Putamen (tissue), 1 donor: ENCODE measurements at regions not wholly inside any gene's neighbourhood (a gene's known extent, or its start where the extent isn't known, plus 50 kb on each side); places are given as distances from the start of the nearest gene placed in this dataset.

Experiments used
- DNase-seq: peaks from one replicate; pipeline ENCODE4 v3.0.0-alpha.2; 2016; ENCODE audit warnings: low spot score

DNA sequence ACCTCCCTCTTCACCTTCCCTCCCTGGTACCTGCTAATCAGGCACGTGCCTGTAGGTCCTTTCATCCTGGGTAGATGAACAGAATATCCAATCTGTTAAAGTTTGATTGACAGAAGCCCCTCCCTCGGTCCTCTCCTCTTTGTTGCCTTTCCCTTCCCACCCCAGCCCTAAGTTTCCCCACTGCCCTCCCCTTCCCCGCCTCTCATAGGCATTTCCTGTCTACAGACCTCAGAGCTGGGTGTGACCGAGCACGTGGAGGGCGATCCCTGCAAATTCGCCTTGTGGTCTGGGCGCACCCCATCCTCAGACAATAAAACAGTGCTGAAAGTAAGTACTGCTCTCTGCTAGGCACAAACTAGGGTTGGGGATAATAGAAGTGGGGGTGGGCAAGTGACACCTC, 239.2 kb upstream of the UMPS start:
- no peak for DNase-seq

DNA sequence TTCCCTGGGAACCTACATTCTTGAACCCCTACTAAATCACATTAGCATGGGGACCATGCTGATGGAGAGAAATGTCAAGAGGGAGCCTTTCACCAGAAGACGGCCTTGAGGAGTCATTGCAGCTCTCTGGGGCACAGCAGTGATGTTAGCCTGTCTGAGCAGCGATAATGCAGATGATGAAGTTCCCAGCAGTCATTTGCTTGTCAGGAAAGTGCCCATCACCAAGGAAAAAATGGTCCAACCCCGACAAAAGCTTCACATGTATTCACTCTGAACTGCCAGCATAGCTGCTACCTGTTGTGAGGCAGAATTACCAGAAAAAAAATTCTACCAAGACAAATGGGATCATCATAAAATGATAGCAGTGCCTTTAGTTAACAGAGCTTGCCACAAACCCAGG, 238.4 kb upstream of the UMPS start:
- DNase-seq: no peak

DNA sequence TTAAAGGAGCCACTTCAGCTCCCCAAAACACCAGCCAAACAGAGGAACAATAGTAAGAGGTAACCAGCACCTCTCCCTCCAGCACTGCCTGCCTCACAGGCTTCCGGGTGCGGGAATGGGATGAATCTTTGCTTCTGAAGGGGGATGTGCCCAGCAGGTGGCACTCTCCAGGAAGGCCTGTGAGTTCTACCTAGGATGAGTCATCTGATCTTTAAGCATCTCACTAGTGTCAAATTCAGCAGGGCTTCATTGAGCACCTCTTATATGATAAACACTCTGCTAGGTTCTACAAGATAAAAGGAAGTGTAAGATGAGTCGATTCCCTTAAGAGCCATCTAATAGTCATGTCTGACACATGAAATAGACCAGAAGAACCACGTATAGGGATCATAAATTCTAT, 237.4 kb upstream of the UMPS start:
- DNase-seq: peak; percentile 60

DNA sequence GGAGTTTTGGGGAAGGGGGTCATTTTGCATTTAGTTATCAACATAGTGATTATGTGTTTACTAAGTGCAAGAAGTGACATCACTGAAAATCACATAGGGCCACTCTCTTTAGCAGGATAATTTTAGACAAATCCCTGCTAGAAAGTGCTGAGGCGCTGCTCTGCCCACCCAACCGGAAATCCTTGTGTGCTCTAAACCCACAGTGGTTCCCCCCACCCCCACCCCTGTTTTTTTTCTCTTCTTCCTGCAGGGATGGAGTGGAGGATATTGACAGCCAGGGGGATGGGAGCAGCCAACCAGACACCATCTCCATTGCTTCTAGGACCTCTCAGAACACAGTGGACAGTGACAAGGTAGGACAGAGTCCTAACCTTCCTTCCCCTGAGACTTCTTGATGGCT, 234.2 kb upstream of the UMPS start:
- no peak for DNase-seq

DNA sequence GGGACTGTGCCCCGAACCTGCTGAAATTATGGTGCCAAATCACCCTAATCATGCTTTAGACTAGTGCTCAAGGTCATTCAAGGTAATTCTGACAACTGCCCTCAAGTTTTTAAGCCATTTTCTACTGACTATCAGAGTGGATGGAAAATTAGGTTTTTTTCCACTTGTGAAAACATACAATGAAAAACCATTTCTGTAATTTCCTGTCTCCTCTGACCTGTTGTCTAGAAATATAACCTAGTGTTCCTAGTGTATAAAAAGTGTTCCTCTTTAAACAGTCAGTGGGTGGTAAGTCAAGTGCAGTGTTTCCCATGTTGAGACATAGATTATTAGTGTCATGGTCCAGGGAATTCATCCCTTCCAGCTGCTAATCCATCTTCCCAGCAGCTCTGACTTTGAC, 232.8 kb upstream of the UMPS start:
- DNase-seq: no peak

DNA sequence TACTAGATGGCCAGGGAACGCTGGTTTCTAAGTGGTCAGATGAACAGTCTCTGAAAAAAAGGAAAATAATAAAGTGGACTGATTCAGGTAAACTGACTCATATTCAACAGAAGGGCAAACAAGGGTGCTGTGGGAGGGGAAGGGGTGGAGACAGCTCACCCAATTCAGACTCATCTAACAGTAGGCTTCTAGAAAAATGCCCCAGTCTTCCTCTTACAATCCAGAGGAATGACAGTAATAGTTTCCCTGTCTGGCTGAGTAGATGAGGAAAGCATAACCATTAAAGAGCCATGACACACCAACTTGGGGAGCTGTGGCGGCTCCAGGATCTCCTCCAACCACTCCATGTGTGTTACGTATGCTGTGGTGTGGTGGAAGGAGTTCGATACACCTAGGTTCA, 231.4 kb upstream of the UMPS start:
- no peak for DNase-seq

DNA sequence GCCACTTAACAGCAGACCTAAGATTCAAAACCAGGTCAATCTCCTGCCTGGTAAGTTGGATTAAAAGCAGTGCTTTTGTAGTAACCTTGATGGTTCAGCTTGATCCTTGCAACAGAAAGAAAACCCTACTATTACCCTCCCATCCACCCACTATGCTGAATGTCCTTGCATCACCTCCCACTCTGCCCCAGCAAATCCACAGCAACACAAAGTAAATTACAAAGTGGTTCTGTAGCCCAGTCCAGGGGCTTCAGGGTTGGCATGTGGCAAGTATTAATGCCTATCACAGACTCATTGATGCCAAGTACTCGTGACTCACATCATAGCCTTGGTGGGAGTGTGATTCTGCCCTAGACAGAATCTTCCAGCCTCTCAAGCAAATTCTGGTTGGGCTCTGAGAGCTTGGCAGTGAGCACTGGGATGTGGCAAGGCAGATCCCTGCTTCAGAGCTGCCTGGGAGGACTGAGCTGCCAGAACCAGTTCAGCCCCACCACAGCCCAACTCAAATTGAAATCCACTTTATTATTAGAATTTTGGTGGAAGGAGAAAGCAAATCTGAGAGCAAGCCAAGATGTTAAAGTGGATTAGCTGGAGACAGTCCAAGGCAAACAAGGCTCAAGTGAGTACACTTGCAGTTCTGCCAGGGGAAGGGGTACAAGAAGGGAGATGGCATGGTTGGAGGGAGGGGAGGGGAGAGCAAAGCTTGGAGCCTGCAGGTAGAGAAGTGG, 225.8 kb upstream of the UMPS start:
- DNase-seq: no peak

DNA sequence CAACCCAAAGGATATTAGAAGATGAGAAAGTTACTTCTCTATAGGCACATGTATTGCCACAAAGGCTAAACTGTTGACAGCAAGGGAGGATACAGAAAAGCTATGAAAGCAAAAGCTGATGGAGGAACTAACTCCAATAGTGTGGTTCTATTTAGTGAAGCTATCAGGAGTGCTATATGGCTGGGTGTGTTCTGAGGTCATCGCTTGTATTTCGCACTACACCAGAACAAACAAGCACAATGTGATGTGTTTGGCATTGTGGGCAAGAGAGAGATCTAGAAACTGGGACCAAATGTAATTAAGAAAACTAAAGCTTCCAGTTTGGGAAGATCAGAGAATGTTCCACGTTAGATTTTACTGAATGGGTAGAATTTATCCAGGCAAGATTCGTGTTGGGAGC, 220.4 kb upstream of the UMPS start:
- no peak for DNase-seq

DNA sequence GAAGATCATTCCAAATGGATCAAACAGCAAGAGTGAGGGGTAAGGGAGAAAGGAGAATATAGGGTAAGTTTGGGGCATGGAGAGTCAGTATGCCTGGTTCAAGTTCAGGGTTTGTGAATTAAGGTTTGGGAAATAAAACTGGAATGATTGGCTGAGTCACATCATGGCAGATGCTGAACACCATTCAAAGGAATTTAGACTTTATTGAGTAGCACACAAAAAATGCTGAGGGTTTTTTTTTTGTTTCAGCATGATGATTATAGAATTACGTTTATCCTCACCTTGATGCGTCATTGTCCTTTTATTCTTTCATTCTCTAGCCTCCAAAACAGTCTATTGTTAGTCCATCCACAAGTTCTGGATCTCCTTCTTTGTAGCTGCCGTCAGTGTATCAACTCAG, 220.0 kb upstream of the UMPS start:
- no peak for DNase-seq

DNA sequence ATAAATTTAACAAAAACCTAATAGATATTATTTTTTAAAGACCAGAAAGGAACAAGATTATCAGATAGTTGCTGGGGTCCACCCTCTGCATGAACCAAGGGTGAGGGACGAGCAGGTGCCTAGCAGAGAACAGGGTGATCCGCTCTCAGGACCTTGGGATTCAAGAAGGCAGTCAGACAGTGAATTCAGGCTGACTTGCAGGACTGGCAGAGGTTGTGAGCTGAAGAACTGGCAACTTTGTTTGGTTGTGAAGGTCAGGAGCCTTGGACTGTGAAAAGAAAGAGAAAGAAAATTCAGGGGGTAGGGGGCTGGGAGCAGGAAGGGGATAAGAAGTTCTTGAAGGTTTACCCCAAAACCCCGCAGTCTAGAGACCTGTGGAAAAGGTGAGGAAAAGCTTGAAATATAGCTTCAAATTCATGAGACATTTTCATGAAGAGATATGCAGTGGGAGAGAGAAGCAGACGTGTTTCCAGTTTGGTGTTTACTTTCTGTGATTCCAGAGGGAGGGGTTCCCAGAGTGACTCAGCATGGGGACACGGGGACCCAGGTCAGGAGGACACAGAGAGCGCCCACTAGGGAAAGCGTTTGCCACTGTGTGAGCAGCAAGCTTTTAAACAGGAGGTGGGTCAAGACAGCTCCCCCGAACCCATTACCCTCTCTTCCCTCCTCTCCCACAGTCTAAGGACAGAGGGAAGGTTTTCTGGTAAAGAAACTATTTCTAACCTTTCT, 217.2 kb upstream of the UMPS start:
- no peak for DNase-seq

DNA sequence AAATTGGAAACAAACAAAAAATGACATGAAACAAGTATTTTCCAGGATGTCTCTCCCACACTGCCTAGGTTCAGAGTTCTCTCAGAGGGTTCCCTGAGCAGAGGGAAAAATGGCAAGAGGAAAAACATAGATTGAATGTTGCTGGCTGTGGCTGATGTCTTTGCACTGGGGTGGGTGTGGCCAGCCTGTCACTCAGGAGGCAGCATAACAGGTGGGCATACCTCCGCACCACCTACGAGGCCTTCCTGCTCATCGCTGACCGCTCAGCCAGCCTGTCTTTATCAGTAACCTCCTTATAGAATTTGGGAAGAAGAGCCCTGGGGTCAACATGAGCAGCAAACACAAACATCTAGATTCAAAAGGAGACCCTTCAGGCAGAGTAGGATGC, 216.6 kb upstream of the UMPS start:
- DNase-seq: no peak

DNA sequence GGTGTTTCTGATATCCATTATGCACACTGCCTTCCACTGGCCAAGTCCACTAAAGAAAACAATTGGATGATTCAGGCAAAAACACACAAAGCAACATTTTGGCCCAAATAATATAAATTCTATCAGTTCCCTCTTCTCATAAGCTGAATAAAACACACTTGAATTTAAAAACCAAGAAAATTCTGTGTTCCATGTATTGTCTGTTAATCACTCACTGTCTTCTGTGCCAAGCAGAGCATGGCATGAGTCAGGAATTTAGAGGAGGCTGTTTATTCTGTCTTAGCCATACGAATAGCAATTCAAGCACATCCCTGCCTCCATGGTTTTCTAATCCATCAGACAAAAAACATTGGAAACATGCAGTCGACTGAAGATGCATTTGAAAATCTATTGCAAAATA, 215.6 kb upstream of the UMPS start:
- DNase-seq: no peak

DNA sequence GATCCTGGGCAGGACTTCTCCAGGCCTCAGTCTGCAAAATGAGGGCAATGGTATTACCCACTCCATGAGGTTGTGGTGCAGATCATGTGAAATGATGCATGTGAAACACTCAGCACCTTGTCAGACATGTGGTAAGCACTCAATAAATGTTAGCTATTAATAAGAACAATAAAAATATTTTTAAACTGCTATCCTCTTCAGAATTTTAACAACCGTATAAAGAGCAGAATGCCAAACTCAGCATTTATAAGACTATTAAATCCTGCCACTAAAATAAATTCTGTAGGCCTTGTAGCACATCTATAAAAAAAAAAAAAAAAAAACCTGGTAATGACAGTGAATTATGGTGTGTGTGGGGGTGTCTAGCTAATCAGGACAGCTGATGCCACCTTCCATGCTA, 213.9 kb upstream of the UMPS start:
- DNase-seq: no peak

DNA sequence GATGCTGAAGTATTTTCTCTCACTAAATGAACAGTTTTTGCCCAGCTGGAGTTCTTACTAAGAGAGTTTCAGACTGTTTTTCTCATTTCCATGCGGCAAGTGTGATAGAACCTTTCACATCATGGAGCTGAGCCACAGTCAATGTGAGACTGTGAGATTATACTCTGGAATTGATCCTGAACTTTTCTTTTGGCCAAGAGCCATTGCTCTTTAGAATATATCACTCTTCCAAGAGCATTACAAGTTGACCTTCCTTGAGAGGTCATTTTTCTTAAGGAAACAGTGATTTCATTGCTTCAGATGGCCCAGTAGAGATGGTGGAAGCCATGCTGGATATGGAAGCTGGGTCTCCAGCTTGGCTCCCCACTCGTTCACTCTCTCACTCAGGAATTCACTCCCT, 212.9 kb upstream of the UMPS start:
- no peak for DNase-seq

DNA sequence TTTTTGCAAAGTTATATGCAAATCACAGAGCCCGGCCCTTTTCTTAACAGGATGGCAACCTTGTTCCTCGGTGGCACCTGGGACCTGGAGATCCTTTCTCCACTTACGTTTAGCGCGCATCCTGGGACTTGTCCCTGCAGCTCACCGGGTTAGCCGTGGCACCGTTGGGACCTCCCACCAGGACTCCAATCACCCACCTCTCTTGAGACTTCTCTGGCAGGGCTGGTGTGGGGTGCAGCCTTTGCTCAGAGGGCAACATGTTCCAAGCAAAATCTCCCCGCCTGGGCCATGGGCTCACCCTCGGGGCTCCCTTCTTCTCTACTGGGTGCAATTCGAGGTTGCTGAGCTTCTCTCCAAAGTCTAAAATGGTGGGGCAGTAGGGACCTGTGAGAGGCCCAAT, 211.9 kb upstream of the UMPS start:
- DNase-seq: no peak

DNA sequence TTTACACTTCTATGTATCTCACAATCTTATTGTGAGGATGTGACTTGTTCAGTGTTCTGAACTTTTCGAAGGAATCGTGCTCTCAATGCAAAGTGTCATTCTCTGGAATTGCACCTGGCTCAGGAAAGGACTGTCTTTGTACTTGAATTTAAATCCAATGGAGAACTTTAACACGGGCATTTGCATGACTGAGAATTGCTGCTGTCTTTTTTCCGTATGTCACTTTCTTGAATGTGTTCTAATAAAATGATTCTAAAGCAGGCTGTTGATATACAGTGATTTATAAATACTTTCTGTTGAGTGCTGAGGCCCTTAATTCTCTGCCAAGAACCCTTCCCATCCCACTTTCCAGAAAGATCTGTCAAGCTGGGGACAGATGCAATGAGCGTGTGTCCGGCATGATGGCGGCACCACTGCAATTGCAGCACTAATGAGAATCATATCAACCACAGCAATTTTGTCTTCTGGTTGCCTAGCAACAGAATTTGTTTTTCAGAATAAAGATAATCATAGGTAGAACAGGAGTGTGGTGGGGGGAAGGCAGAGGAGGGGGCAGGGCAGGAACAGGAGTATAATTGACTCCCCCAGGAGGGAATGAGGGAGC, 210.6 kb upstream of the UMPS start:
- DNase-seq: no peak

DNA sequence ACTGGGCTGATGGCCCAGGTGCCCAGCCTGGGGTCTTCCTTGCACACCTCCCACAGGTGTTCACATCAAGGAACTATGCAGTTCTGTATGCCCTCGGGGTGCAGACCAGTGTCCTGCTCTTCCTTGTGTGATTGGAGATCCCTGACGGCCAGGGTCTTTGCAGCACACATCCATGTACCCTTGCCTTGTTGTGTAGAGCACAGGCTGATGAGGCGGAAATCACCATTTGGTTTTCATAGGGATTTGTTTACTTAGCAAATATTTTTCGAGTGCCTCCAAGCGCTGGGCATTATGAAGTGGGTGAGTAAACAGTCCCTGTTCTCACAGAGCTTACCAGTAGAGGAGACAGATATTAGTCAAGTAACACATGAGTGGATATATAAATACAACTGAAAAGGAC, 209.3 kb upstream of the UMPS start:
- no peak for DNase-seq

DNA sequence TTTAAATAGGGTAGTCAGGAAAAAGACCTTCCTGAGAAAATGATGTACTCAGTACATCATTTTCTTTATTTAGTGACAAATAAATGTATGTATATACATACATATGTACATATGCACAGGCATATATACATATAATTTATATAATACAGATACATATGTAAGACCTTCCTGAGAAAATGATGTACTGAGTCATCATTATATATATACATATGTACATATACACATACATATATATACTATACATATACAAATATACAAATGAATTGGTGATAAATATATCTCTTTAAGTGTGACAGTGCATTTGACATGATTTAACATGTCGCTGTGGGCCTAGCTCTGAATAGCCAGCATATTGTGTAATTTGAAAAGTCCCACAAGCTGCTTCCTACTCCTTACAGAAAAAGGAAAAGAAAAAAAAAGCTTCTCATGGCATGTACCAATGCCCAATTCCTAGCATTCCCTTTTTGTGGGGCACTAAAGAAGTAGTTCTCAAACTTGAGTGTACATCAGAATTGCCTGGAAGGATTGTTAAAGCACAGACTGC, 208.1 kb upstream of the UMPS start:
- DNase-seq: no peak

DNA sequence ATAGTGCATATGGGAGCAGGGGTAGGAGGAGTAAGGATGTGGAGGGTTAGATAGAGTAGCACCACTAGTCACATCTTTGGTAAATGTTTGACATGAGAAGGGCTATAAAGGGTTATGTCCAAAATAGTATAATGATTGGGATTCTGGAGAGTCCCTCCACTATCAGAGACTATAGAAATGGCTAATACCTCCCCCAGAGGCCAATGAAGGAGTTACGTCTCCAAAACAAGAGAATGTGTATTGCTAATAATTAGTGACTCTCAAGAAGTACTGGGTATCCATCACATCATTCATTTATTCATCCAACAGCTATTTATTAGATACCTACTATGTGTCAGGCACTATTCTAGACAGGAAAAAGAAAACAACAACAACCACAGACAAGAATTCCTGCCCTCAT, 203.7 kb upstream of the UMPS start:
- no peak for DNase-seq

DNA sequence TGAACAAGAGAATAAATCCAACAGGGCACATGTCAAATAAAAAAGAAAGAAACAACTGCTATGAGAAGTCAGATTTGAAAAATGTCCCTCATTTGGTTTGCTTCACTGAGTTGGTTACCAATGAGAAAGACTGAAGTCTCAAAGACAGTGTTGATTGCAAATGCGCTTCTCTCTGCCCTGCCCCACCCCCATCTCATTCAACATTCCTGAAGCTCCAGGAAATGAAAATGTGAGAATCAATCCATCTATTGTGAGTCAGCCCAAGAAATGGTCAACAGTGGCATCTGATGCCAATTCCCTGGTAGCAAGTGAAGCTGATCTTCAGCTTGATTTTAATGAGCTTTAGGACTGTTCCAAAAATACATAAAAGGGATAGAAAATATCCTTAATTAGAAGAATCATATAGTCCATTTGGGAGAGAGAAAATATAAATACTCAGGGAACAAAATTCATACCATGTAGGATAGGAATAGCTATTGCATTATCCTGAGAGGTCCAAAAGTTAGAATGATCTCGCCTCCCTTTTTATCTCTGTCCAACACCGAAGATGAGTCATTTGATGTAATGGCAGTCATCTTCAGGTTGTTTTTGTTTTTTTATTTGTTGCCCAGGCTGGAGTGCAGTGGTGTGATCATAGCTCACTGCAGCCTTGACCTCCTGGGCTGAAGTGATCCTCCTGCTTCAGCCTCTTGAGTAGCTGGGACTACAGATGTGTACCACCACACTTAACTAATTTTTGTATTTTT, 200.3 kb upstream of the UMPS start:
- DNase-seq: peak; percentile 53

DNA sequence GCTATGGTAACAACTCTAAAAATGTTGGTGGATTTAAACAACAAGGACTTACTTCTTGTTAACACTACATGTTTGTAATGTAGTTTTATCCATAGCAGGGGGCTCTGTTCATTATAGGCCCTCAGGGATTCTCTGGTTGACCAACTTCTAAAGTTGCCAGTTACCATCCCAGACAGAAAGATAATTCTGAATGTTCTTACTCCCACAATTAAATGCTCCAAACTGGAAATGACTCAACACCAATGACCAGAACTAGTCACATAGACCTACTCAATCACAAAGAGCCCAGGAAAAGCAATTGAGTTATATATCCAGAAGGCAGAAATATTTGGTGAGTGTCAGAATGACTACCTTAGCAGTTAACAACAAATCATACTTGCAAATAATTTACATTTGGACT, 199.3 kb upstream of the UMPS start:
- DNase-seq: no peak

DNA sequence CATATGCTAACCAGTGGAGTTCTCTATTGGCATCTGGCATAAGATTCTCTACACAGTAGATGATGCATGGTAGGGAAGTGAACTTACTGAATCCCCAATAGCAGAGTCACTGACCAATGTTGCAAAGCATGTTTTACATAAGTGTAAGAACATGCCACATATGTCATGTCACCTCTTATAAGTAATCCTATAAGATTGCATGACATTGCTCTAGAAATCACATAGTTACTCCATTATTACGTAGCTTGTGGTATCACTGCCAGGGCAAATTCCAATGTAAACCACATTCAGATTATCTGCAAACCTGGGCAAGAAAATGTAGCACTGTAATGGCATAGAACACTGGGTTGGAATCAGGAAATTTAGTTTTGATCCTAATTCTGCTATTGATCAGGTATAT, 198.2 kb upstream of the UMPS start:
- no peak for DNase-seq

DNA sequence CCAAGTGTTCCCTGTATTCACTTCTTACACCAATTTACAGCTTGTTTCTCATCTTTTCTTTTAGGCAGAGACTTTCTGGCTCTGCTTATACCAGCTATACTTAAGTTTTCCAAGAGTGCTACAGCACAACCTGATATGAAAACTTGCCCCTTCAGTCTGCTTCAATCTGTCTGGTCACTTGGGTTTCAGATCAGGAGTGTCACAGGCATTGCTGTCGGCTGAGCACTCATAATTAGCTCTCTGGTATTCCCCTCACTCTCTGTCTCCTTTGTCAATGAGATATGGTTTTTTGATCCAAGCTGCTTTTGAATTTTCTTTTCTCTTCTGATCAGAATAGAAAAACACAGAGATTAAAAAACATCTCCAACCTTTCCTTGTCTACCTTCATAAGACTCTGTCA, 194.9 kb upstream of the UMPS start:
- DNase-seq: no peak
